ENCODE measurements at regions not wholly inside any gene's neighbourhood (a gene's known extent, or its start where the extent isn't known, plus 50 kb on each side); places are given as distances from the start of the nearest gene placed in this dataset.
A peak's percentile ranks its signal among the peaks of the same experiment; 100 is the strongest.

- peak; percentile 85 for ATAC-seq
- no peak for TF ChIP-seq ARNTL (CRISPR knock-in tag; IDR thresholded peaks at IDR 0.05; ENCODE audit: borderline replicate concordance, low read depth)
- 0 out of 2 replicates have a peak, but pooled peaks have one; percentile 14 for TF ChIP-seq TSHZ2 (CRISPR knock-in tag; IDR thresholded peaks at IDR 0.05)
- 0 out of 2 replicates have a peak, but pooled peaks have one; percentile 12 for TF ChIP-seq CREB5 (CRISPR knock-in tag; IDR thresholded peaks at IDR 0.05; ENCODE audit: low read depth)
- no peak for TF ChIP-seq ISL1 (CRISPR knock-in tag; IDR thresholded peaks at IDR 0.05)
These were observed 77.0 kb upstream of the SERTAD2 start for GRCh38 chr2:64730551-64731262.

- no peak for ATAC-seq
- no peak for TF ChIP-seq ARNTL (CRISPR knock-in tag; IDR thresholded peaks at IDR 0.05; ENCODE audit: borderline replicate concordance, low read depth)
- TF ChIP-seq TOX (CRISPR knock-in tag; IDR thresholded peaks at IDR 0.05; ENCODE audit: borderline replicate concordance) = no peak
- no peak for TF ChIP-seq PPARA (CRISPR knock-in tag; IDR thresholded peaks at IDR 0.05; ENCODE audit: borderline replicate concordance)
- no peak for TF ChIP-seq CSDC2 (CRISPR knock-in tag; IDR thresholded peaks at IDR 0.05)
- TF ChIP-seq ZFP30 (CRISPR knock-in tag; IDR thresholded peaks at IDR 0.05) = no peak
- no peak for TF ChIP-seq CREB5 (CRISPR knock-in tag; IDR thresholded peaks at IDR 0.05; ENCODE audit: low read depth)
- no peak for TF ChIP-seq ZC3H10 (CRISPR knock-in tag; IDR thresholded peaks at IDR 0.05)
These were observed 77.5 kb upstream of the SERTAD2 start for GRCh38 chr2:64731263-64731643.

GRCh38 chr2:64731746-64732145 is 78.0 kb upstream of the SERTAD2 start:
- no peak for TF ChIP-seq CSRNP3 (CRISPR knock-in tag; IDR thresholded peaks at IDR 0.05)
- TF ChIP-seq OSR1 (CRISPR knock-in tag; IDR thresholded peaks at IDR 0.05) = no peak
- TF ChIP-seq ISL1 (CRISPR knock-in tag; IDR thresholded peaks at IDR 0.05) = no peak
- no peak for TF ChIP-seq ESRRG (CRISPR knock-in tag; IDR thresholded peaks at IDR 0.05)
- no peak for TF ChIP-seq BACH2 (CRISPR knock-in tag; IDR thresholded peaks at IDR 0.05; ENCODE audit: borderline replicate concordance)
- TF ChIP-seq ARNTL (CRISPR knock-in tag; IDR thresholded peaks at IDR 0.05; ENCODE audit: borderline replicate concordance, low read depth) = no peak
- no peak for ATAC-seq

GRCh38 chr2:64732146-64732545 is 78.4 kb upstream of the SERTAD2 start:
- no peak for ATAC-seq
- no peak for TF ChIP-seq CSRNP3 (CRISPR knock-in tag; IDR thresholded peaks at IDR 0.05)
- TF ChIP-seq CSDC2 (CRISPR knock-in tag; IDR thresholded peaks at IDR 0.05) = no peak
- TF ChIP-seq TOX (CRISPR knock-in tag; IDR thresholded peaks at IDR 0.05; ENCODE audit: borderline replicate concordance) = no peak
- TF ChIP-seq SNAI2 (CRISPR knock-in tag; IDR thresholded peaks at IDR 0.05) = no peak
- TF ChIP-seq CREB5 (CRISPR knock-in tag; IDR thresholded peaks at IDR 0.05; ENCODE audit: low read depth) = no peak
- no peak for TF ChIP-seq PATZ1 (CRISPR knock-in tag; IDR thresholded peaks at IDR 0.05; ENCODE audit: borderline replicate concordance)
- TF ChIP-seq RARB (CRISPR knock-in tag; IDR thresholded peaks at IDR 0.05) = no peak
- no peak for TF ChIP-seq ZFP3 (CRISPR knock-in tag; IDR thresholded peaks at IDR 0.05)
- TF ChIP-seq OSR1 (CRISPR knock-in tag; IDR thresholded peaks at IDR 0.05) = no peak
- no peak for TF ChIP-seq PPARA (CRISPR knock-in tag; IDR thresholded peaks at IDR 0.05; ENCODE audit: borderline replicate concordance)
- no peak for TF ChIP-seq GLIS3 (CRISPR knock-in tag; IDR thresholded peaks at IDR 0.05)
- no peak for TF ChIP-seq TCF4 (CRISPR knock-in tag; IDR thresholded peaks at IDR 0.05; ENCODE audit: borderline replicate concordance)
- no peak for TF ChIP-seq POU6F1 (CRISPR knock-in tag; IDR thresholded peaks at IDR 0.05; ENCODE audit: borderline replicate concordance, low read depth)
- no peak for TF ChIP-seq ZNF70 (CRISPR knock-in tag; IDR thresholded peaks at IDR 0.05)
- TF ChIP-seq ZNF8 (CRISPR knock-in tag; IDR thresholded peaks at IDR 0.05) = no peak

Data from SK-N-SH treated with all-trans-retinoic acid at 6 μM for 48 hours (cell line).